SK-N-SH treated with all-trans-retinoic acid at 6 μM for 48 hours (cell line): ENCODE measurements at regions not wholly inside any gene's neighbourhood (a gene's known extent, or its start where the extent isn't known, plus 50 kb on each side); places are given as distances from the start of the nearest gene placed in this dataset.

Source experiments
- ARNTL ChIP-seq: fragments of 450-650 bp; formaldehyde crosslinking; IDR thresholded peaks from 2 replicates; pipeline ENCODE4 v1.5.0; 2020; ENCODE audit warnings: low read depth, mild to moderate bottlenecking, moderate library complexity, borderline replicate concordance
- CSDC2 ChIP-seq: fragments of 250-450 bp; sonication (Bioruptor Pico); IDR thresholded peaks from 2 replicates; pipeline ENCODE4 v1.5.0; 2020; ENCODE audit warnings: mild to moderate bottlenecking, moderate library complexity
- PATZ1 ChIP-seq: fragments of 250-450 bp; sonication (Bioruptor Pico); IDR thresholded peaks from 2 replicates; pipeline ENCODE4 v1.8.0; 2020; ENCODE audit warnings: mild to moderate bottlenecking, moderate library complexity, borderline replicate concordance
- TSHZ2 ChIP-seq: fragments of 250-450 bp; sonication (Bioruptor Pico); IDR thresholded peaks from 2 replicates; pipeline ENCODE4 v1.5.0; 2020; ENCODE audit warnings: mild to moderate bottlenecking, moderate library complexity
- ZFP3 ChIP-seq: fragments of 250-450 bp; sonication (Bioruptor Pico); IDR thresholded peaks from 2 replicates; pipeline ENCODE4 v1.5.0; 2020; ENCODE audit warnings: mild to moderate bottlenecking, moderate library complexity
- TF ChIP-seq, protein P1 (sequence below): fragments of 250-450 bp; sonication (Bioruptor Pico); IDR thresholded peaks from 2 replicates; pipeline ENCODE4 v1.5.1; 2021; ENCODE audit warnings: mild to moderate bottlenecking, moderate library complexity

GRCh38 chr20:1782181-1782580 is 113.0 kb upstream of the SIRPA start:
- TF ChIP-seq, protein P1, sequence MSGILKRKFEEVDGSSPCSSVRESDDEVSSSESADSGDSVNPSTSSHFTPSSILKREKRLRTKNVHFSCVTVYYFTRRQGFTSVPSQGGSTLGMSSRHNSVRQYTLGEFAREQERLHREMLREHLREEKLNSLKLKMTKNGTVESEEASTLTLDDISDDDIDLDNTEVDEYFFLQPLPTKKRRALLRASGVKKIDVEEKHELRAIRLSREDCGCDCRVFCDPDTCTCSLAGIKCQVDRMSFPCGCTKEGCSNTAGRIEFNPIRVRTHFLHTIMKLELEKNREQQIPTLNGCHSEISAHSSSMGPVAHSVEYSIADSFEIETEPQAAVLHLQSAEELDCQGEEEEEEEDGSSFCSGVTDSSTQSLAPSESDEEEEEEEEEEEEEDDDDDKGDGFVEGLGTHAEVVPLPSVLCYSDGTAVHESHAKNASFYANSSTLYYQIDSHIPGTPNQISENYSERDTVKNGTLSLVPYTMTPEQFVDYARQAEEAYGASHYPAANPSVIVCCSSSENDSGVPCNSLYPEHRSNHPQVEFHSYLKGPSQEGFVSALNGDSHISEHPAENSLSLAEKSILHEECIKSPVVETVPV (CRISPR knock-in tag), result no peak
- TF ChIP-seq TSHZ2 (CRISPR knock-in tag) (no peak), CSDC2 (no peak), ARNTL (no peak), ZFP3 (CRISPR knock-in tag) (no peak), PATZ1 (CRISPR knock-in tag) (no peak)
